ENCODE measurements at regions not wholly inside any gene's neighbourhood (a gene's known extent, or its start where the extent isn't known, plus 50 kb on each side); places are given as distances from the start of the nearest gene placed in this dataset.

- no peaks in the 10 kb centered on the region for H3K79me2 ChIP-seq (ENCODE audit: low read length)
Measured at GRCh38 chr6:130680116-130680515, 147.1 kb upstream of the SMLR1 start.

GRCh38 chr6:130681028-130681427 is 146.2 kb upstream of the SMLR1 start:
- Histone ChIP-seq H3K4me3 (ENCODE audit: low read length) (no peak overlapping the region), H3K9me3 (ENCODE audit: insufficient read depth, low read length) (no peaks in the 10 kb centered on the region), H3K4me1 (ENCODE audit: low read length) (no peaks in the 10 kb centered on the region), H4K20me1 (ENCODE audit: insufficient read depth, low read length) (no peaks in the 10 kb centered on the region), H3K79me2 (ENCODE audit: low read length) (no peaks in the 10 kb centered on the region), H3K27ac (ENCODE audit: low read length) (no peak overlapping the region), H3K4me2 (ENCODE audit: low read length) (no peak overlapping the region), H3K27me3 (ENCODE audit: low read depth, low read length) (no peaks in the 10 kb centered on the region), H3K36me3 (replicated peaks; ENCODE audit: low read depth, low read length) (no peaks in the 10 kb centered on the region), H2AFZ (ENCODE audit: low read depth, low read length) (no peak overlapping the region), H3K9ac (ENCODE audit: low read length) (no peak overlapping the region)
- TF ChIP-seq EZH2phosphoT487 (IDR thresholded peaks at IDR 0.05; ENCODE audit: low read depth) (no peak), CTCF (IDR thresholded peaks at IDR 0.05; ENCODE audit: low read depth, low read length) (no peak)

More at GRCh38 chr6:130680116-130680515, 147.1 kb upstream of the SMLR1 start:
- Histone ChIP-seq H3K4me1 (ENCODE audit: low read length) (no peaks in the 10 kb centered on the region), H3K9me3 (ENCODE audit: insufficient read depth, low read length) (no peaks in the 10 kb centered on the region), H2AFZ (ENCODE audit: low read depth, low read length) (no peak overlapping the region), H3K4me3 (ENCODE audit: low read length) (no peak overlapping the region), H3K9ac (ENCODE audit: low read length) (no peak overlapping the region), H3K36me3 (replicated peaks; ENCODE audit: low read depth, low read length) (no peaks in the 10 kb centered on the region), H3K4me2 (ENCODE audit: low read length) (no peak overlapping the region), H3K27ac (ENCODE audit: low read length) (no peak overlapping the region), H3K27me3 (ENCODE audit: low read depth, low read length) (no peaks in the 10 kb centered on the region), H4K20me1 (ENCODE audit: insufficient read depth, low read length) (no peaks in the 10 kb centered on the region)
- TF ChIP-seq CTCF (IDR thresholded peaks at IDR 0.05; ENCODE audit: low read depth, low read length): no peak
- TF ChIP-seq EZH2phosphoT487 (IDR thresholded peaks at IDR 0.05; ENCODE audit: low read depth): no peak

- Histone ChIP-seq H3K79me2 (ENCODE audit: low read length) (no peaks in the 10 kb centered on the region), H3K9me3 (ENCODE audit: insufficient read depth, low read length) (no peaks in the 10 kb centered on the region), H2AFZ (ENCODE audit: low read depth, low read length) (no peak overlapping the region), H3K4me3 (ENCODE audit: low read length) (no peak overlapping the region), H3K4me1 (ENCODE audit: low read length) (no peaks in the 10 kb centered on the region), H3K9ac (ENCODE audit: low read length) (no peak overlapping the region), H3K4me2 (ENCODE audit: low read length) (no peak overlapping the region), H3K36me3 (replicated peaks; ENCODE audit: low read depth, low read length) (no peaks in the 10 kb centered on the region), H3K27ac (ENCODE audit: low read length) (no peak overlapping the region), H4K20me1 (ENCODE audit: insufficient read depth, low read length) (no peaks in the 10 kb centered on the region), H3K27me3 (ENCODE audit: low read depth, low read length) (no peaks in the 10 kb centered on the region)
- TF ChIP-seq EZH2phosphoT487 (IDR thresholded peaks at IDR 0.05; ENCODE audit: low read depth) (no peak), CTCF (IDR thresholded peaks at IDR 0.05; ENCODE audit: low read depth, low read length) (no peak)
Measured at GRCh38 chr6:130682066-130682465, 145.1 kb upstream of the SMLR1 start.

GRCh38 chr6:130683761-130684517 is 143.3 kb upstream of the SMLR1 start:
- Histone ChIP-seq H2AFZ (ENCODE audit: low read depth, low read length) (no peak overlapping the region), H3K27ac (ENCODE audit: low read length) (no peak overlapping the region), H3K4me1 (ENCODE audit: low read length) (no peaks in the 10 kb centered on the region)

More at GRCh38 chr6:130683761-130684517, 143.3 kb upstream of the SMLR1 start:
- Histone ChIP-seq H3K9me3 (ENCODE audit: insufficient read depth, low read length) (no peaks in the 10 kb centered on the region), H3K27me3 (ENCODE audit: low read depth, low read length) (no peaks in the 10 kb centered on the region), H3K4me3 (ENCODE audit: low read length) (no peak overlapping the region), H3K4me2 (ENCODE audit: low read length) (no peak overlapping the region), H3K9ac (ENCODE audit: low read length) (no peak overlapping the region), H3K79me2 (ENCODE audit: low read length) (no peaks in the 10 kb centered on the region), H4K20me1 (ENCODE audit: insufficient read depth, low read length) (no peaks in the 10 kb centered on the region), H3K36me3 (replicated peaks; ENCODE audit: low read depth, low read length) (no peaks in the 10 kb centered on the region)
- TF ChIP-seq EZH2phosphoT487 (IDR thresholded peaks at IDR 0.05; ENCODE audit: low read depth): no peak
- TF ChIP-seq CTCF (IDR thresholded peaks at IDR 0.05; ENCODE audit: low read depth, low read length): no peak

Data from OCI-LY3 (cell line).